Breast epithelium (tissue), 3 donors: ENCODE measurements at regions not wholly inside any gene's neighbourhood (a gene's known extent, or its start where the extent isn't known, plus 50 kb on each side); places are given as distances from the start of the nearest gene placed in this dataset.

ENCODE experiments used
- CTCF ChIP-seq, 3 donors: fragments of 450-650 bp; IDR thresholded peaks; one replicate each; pipeline ENCODE4 v1.5.1; 2016 to 2017; ENCODE audit warnings: antibody characterized with exemption in 3 of 3, mild to moderate bottlenecking in 3 of 3, moderate library complexity in 3 of 3
- POLR2AphosphoS5 ChIP-seq, 3 donors: sonication (generic); formaldehyde crosslinking; IDR thresholded peaks; one replicate each; pipeline ENCODE4 v1.6.1; 2017; ENCODE audit warnings: antibody characterized with exemption in 3 of 3

DNA sequence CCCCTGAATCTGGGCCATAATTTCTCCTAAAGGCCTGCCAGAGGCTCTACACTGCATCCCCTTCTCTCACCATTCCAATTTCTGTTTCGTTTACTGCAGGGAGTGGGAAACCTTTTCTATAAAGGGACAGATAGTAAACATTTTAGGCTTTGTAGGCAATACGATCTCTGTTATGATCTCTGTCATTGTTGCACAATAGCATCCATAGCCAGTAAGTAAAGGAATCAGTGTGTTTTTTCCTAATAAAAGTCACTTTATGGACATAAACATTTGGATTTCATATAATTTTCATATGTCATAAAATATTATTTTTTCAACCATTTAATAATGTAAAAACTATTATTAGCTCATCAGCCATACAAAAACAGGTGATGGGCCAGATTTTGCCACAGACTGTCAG, 531.7 kb downstream of the DSC3 start:
- no peak for TF ChIP-seq CTCF (IDR thresholded peaks at IDR 0.05)
- no peak for TF ChIP-seq POLR2AphosphoS5 (IDR thresholded peaks at IDR 0.05)
